ENCODE measurements at regions not wholly inside any gene's neighbourhood (a gene's known extent, or its start where the extent isn't known, plus 50 kb on each side); places are given as distances from the start of the nearest gene placed in this dataset.
"Not testable (repeated sequence)": the region's sequence is repeated elsewhere in the genome, so short reads cannot be mapped to it uniquely, and the experiment has no call there.

DNA sequence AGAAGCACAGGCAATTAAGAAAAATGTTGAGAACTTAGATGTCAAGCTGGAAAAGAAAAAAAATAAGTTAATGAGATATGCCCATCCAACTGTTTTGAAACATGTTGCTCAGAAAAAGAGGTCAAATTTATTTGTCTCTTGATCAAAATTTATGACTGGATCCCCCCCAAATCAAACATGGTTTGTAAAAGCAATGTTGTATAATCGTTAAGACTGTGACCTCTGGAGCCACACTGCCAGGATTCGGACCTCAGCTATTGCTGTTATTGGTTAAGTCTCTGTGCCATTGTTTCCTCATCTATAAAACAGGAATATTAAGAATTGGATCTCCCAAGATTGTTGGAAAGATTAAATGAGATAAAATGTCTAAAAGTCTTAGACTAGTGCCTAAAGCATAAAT, 51.9 kb upstream of the LRRK2 start:
- TF ChIP-seq, protein P1, sequence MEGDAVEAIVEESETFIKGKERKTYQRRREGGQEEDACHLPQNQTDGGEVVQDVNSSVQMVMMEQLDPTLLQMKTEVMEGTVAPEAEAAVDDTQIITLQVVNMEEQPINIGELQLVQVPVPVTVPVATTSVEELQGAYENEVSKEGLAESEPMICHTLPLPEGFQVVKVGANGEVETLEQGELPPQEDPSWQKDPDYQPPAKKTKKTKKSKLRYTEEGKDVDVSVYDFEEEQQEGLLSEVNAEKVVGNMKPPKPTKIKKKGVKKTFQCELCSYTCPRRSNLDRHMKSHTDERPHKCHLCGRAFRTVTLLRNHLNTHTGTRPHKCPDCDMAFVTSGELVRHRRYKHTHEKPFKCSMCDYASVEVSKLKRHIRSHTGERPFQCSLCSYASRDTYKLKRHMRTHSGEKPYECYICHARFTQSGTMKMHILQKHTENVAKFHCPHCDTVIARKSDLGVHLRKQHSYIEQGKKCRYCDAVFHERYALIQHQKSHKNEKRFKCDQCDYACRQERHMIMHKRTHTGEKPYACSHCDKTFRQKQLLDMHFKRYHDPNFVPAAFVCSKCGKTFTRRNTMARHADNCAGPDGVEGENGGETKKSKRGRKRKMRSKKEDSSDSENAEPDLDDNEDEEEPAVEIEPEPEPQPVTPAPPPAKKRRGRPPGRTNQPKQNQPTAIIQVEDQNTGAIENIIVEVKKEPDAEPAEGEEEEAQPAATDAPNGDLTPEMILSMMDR (IDR thresholded peaks at IDR 0.05) = no peak
- H3K4me1 Mint-ChIP-seq = no peaks in the 10 kb centered on the region
- no peaks in the 10 kb centered on the region for H3K36me3 Mint-ChIP-seq (ENCODE audit: low read depth)
- H3K9me3 Mint-ChIP-seq = no peaks in the 10 kb centered on the region
- H3K27ac Mint-ChIP-seq = no peak overlapping the region
- H3K4me3 Mint-ChIP-seq = no peak overlapping the region
- H3K27me3 Mint-ChIP-seq (ENCODE audit: low read depth, poor library complexity) = no peaks in the 10 kb centered on the region
- no peak for DNase-seq

DNA sequence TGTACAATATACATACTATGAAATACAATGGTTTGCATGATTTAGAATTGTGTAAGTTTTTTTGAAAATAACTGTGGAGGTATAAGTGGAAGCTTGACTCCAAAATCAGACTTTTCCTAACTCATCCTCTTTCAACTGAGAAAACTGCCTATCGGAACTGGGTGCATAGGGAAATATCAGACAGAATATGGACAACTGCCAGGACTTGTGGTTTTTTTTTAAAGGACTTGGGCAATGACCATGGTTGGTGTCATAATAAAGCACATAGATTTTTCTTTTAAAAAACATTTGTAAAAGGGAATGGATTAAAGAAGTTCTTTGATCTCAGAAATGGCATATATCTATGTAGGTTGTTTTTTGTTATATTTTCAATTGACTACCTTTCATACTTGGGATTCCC, 53.3 kb upstream of the LRRK2 start:
- no peaks in the 10 kb centered on the region for H3K36me3 Mint-ChIP-seq (ENCODE audit: low read depth)
- no peaks in the 10 kb centered on the region for H3K27me3 Mint-ChIP-seq (ENCODE audit: low read depth, poor library complexity)
- no peak overlapping the region for H3K4me3 Mint-ChIP-seq
- TF ChIP-seq, protein P1 (IDR thresholded peaks at IDR 0.05) = no peak
- no peak overlapping the region for H3K27ac Mint-ChIP-seq
- H3K9me3 Mint-ChIP-seq = no peaks in the 10 kb centered on the region
- no peak for DNase-seq
- H3K4me1 Mint-ChIP-seq = no peaks in the 10 kb centered on the region

DNA sequence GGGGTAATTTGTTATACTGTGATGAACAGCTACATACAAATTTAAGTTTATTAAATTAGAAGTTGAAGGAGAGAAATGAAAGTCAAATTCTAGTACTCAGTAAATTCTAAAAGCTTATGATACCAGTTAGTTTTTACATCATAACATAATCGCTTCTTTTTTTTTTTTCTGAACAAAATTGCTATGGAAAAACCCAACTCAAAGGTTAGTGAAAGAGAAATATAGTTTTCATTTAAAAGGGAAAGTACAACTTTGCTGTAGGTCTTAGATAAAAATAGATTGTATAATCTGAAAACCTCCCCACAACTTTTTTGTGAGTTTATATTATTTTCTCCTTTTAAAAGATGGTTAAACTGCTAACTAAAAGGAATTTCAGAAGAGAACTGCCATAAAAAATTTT, 53.7 kb upstream of the LRRK2 start:
- Mint-ChIP-seq H3K4me1 (no peaks in the 10 kb centered on the region), H3K27ac (no peak overlapping the region), H3K27me3 (ENCODE audit: low read depth, poor library complexity) (no peaks in the 10 kb centered on the region), H3K4me3 (no peak overlapping the region), H3K9me3 (no peaks in the 10 kb centered on the region), H3K36me3 (ENCODE audit: low read depth) (no peaks in the 10 kb centered on the region)
- TF ChIP-seq, protein P1 (IDR thresholded peaks at IDR 0.05) = no peak
- no peak for DNase-seq

DNA sequence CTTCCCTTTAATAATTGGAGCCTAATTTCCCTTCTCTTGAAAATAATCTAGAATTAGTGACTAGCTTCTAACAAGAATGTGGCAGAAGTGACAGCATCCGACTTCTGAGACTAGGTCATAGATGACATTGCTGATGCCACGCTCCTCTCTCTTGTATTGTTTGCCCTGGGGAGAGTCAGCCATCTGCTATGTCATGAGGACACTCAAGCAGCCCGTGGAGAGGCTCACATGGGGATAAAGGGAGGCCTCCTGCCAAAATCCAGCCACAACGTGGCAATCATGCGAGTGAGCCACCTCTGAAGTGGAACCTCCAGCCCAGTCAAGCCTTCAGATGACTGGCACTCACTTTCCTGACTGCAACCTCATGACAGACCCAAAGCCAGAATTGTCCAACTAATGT, 54.2 kb upstream of the LRRK2 start:
- DNase-seq = no peak
- Mint-ChIP-seq H3K4me1 (no peaks in the 10 kb centered on the region), H3K36me3 (ENCODE audit: low read depth) (no peaks in the 10 kb centered on the region), H3K27ac (no peak overlapping the region), H3K27me3 (ENCODE audit: low read depth, poor library complexity) (no peaks in the 10 kb centered on the region), H3K9me3 (peaks cover 3% of the 10 kb centered on the region), H3K4me3 (no peak overlapping the region)
- TF ChIP-seq, protein P1 (IDR thresholded peaks at IDR 0.05) = no peak

DNA sequence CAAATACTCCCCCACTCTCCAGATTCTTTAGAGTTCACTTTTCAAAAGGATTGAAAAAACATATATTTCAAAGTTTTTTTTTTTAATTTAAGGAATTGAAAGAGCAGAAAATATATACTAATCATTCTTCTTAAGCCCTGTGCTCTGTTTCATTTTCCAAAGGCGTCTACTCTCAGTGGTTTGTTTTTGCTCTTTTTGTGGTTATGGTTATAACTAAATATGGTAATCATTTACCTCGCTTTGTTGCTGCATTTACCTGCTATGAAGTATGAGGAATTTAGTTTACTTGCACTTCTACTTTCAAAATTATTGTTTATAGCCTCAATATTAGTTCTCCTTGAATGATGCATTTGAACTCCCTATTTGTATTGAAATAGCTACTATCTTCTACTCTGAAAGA, 55.9 kb upstream of the LRRK2 start:
- H3K9me3 Mint-ChIP-seq = peaks cover 19% of the 10 kb centered on the region
- H3K4me3 Mint-ChIP-seq = no peak overlapping the region
- no peaks in the 10 kb centered on the region for H3K27me3 Mint-ChIP-seq (ENCODE audit: low read depth, poor library complexity)
- TF ChIP-seq, protein P1 (IDR thresholded peaks at IDR 0.05) = no peak
- H3K36me3 Mint-ChIP-seq (ENCODE audit: low read depth) = no peaks in the 10 kb centered on the region
- no peaks in the 10 kb centered on the region for H3K4me1 Mint-ChIP-seq
- H3K27ac Mint-ChIP-seq = no peak overlapping the region
- DNase-seq = no peak

DNA sequence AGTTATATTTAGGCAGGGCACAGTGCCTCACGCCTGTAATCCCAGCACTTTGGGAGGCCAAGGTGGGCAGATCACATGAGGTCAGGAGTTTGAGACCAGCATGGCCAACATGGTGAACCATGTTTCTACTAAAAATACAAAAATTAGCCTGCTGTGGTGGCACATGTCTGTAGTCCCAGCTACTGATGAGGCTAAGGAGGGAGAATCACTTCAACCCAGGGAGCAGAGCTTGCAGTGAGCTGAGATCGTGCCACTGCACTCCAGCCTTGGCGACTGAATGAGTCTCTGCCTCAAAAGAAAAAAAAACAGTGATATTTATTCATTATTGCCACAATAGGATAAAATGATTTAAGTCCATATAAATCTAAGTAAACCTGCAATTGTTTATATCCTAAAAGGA, 56.4 kb upstream of the LRRK2 start:
- H3K4me1 Mint-ChIP-seq; H3K36me3 Mint-ChIP-seq (ENCODE audit: low read depth); DNase-seq; H3K27me3 Mint-ChIP-seq (ENCODE audit: low read depth, poor library complexity); H3K27ac Mint-ChIP-seq; H3K4me3 Mint-ChIP-seq: not testable (repeated sequence)
- peaks cover 24% of the 10 kb centered on the region for H3K9me3 Mint-ChIP-seq

Data from nephron progenitor cell (in vitro differentiated cells).